Astrocyte of the cerebellum (primary cell): ENCODE measurements at regions not wholly inside any gene's neighbourhood (a gene's known extent, or its start where the extent isn't known, plus 50 kb on each side); places are given as distances from the start of the nearest gene placed in this dataset.

Source experiments
- DNase-seq: peaks from one replicate; pipeline ENCODE4 v3.0.0-alpha.2; 2011; ENCODE audit warnings: low read depth
- H3K4me3 ChIP-seq: 2 replicates; pipeline ENCODE4 v1.5.1; 2011; ENCODE audit warnings: mild to moderate bottlenecking, low read depth, low read length, moderate library complexity
- CTCF ChIP-seq: IDR thresholded peaks from 2 replicates; pipeline ENCODE4 v1.5.1; 2012; ENCODE audit warnings: low read length, low read depth, moderate library complexity, mild to moderate bottlenecking; ENCODE audit errors: missing control alignments
- in situ Hi-C: cut with HindIII; loops from 2 replicates; pipeline ENCODE4 v1.10.0; 2017; ENCODE audit warnings: low sequenced_read_pairs

- DNase-seq = no peak
- H3K4me3 ChIP-seq = no peak overlapping the region
- in situ Hi-C loops = no loop called here
- TF ChIP-seq CTCF = no peak
These were observed 855.3 kb upstream of the FLRT2 start for GRCh38 chr14:84674636-84675035.

GRCh38 chr14:84686550-84686949 is 843.4 kb upstream of the FLRT2 start:
- H3K4me3 ChIP-seq = no peak overlapping the region
- in situ Hi-C loops = no loop called here
- no peak for DNase-seq
- no peak for TF ChIP-seq CTCF

GRCh38 chr14:84688297-84689025 is 841.5 kb upstream of the FLRT2 start:
- DNase-seq = no peak
- TF ChIP-seq CTCF = no peak
- in situ Hi-C loops = no loop called here
- no peak overlapping the region for H3K4me3 ChIP-seq

GRCh38 chr14:84694161-84694560 is 835.8 kb upstream of the FLRT2 start:
- no peak overlapping the region for H3K4me3 ChIP-seq
- no peak for TF ChIP-seq CTCF
- DNase-seq = no peak
- in situ Hi-C loops = no loop called here

- H3K4me3 ChIP-seq = no peak overlapping the region
- no peak for TF ChIP-seq CTCF
- in situ Hi-C loops = no loop called here
- DNase-seq = no peak
These were observed 825.3 kb upstream of the FLRT2 start for GRCh38 chr14:84704601-84705000.

GRCh38 chr14:84707830-84708229 is 822.1 kb upstream of the FLRT2 start:
- H3K4me3 ChIP-seq = no peak overlapping the region
- DNase-seq = no peak
- TF ChIP-seq CTCF = no peak
- in situ Hi-C loops = no loop called here

- in situ Hi-C loops = no loop called here
- TF ChIP-seq CTCF = no peak
- H3K4me3 ChIP-seq = no peak overlapping the region
- no peak for DNase-seq
These were observed 821.1 kb upstream of the FLRT2 start for GRCh38 chr14:84708865-84709264.
